ENCODE measurements at regions not wholly inside any gene's neighbourhood (a gene's known extent, or its start where the extent isn't known, plus 50 kb on each side); places are given as distances from the start of the nearest gene placed in this dataset.

- no peak overlapping the region for H2BK20ac ChIP-seq (ENCODE audit: low read length)
- WGBS, 2 experiments (ENCODE audit: extremely low coverage in 1 of 2, insufficient coverage in 1 of 2, insufficient read length in 1 of 2, insufficient replicate concordance in 2 of 2, low coverage in 1 of 2, low lambda C conversion rate in 2 of 2, missing lambda C conversion rate in 1 of 2), result 96% methylated on average over 3 of the region's 3 CpGs; no CpG with 5 or more reads in 1 of the 2 experiments
- no peaks in the 10 kb centered on the region for H3K36me3 ChIP-seq (ENCODE audit: control insufficient read depth in 2 of 4, insufficient read depth in 4 of 4, low read length in 3 of 4)
- no peak overlapping the region for H3K18ac ChIP-seq (ENCODE audit: extremely low read depth, low read length)
- no peak overlapping the region for H2BK120ac ChIP-seq (replicated peaks; ENCODE audit: low read depth, low read length)
- H3K23me2 ChIP-seq (ENCODE audit: low read depth, low read length), result no peaks in the 10 kb centered on the region; the same call in 1 of the 2 replicates
- no peak overlapping the region for H3K27ac ChIP-seq (ENCODE audit: low read depth, low read length)
- peaks cover 0 to 2% (median 0%) of the 10 kb centered on the region in 4 experiments; a peak in 2 of 7 replicates for H3K4me1 ChIP-seq (replicated peaks in 1 of 4; ENCODE audit: control insufficient read depth in 3 of 4, insufficient read depth in 4 of 4, low read length in 3 of 4)
- H3K23ac ChIP-seq (ENCODE audit: insufficient read length), result no peak overlapping the region
- no peak overlapping the region for H4K91ac ChIP-seq (replicated peaks; ENCODE audit: insufficient read length, low read length)
- DNase-seq (ENCODE audit: low read depth in 1 of 2, low spot score in 2 of 2) (no peak), FAIRE-seq (no peak)
- H3K14ac ChIP-seq (ENCODE audit: insufficient read length), result no peak overlapping the region
- no peaks in the 10 kb centered on the region for H4K20me1 ChIP-seq (replicated peaks in 1 of 2; ENCODE audit: control insufficient read depth in 1 of 2, insufficient read depth in 2 of 2, low read length in 2 of 2)
- no peak overlapping the region for H3K56ac ChIP-seq (replicated peaks; ENCODE audit: insufficient read length, low read depth, low read length)
- no peaks in the 10 kb centered on the region for H3K9me3 ChIP-seq (ENCODE audit: insufficient read depth in 2 of 2, low read depth in 1 of 2, low read length in 1 of 2)
- TF ChIP-seq HDAC2 (IDR thresholded peaks at IDR 0.05; ENCODE audit: borderline replicate concordance in 1 of 2, low read depth in 2 of 2, low read length in 2 of 2) (no peak), SIN3A (conservative IDR thresholded peaks at IDR 0.05 in 1 of 2, IDR thresholded peaks at IDR 0.05 in 1 of 2; ENCODE audit: low read depth in 1 of 2, low read length in 2 of 2) (no peak), USF2 (IDR thresholded peaks at IDR 0.05; ENCODE audit: low read length) (no peak), SRF (IDR thresholded peaks at IDR 0.05; ENCODE audit: low read depth, low read length) (no peak), POU5F1 (IDR thresholded peaks at IDR 0.05; ENCODE audit: low read depth, low read length) (no peak), GABPA (IDR thresholded peaks at IDR 0.05; ENCODE audit: borderline replicate concordance, insufficient read depth, low read length) (no peak), TAF1 (IDR thresholded peaks at IDR 0.05; ENCODE audit: low read depth, low read length) (no peak), JUND (IDR thresholded peaks at IDR 0.05; ENCODE audit: low read length) (no peak), CHD2 (IDR thresholded peaks at IDR 0.05; ENCODE audit: low read length) (no peak)
- H2BK12ac ChIP-seq (ENCODE audit: low read depth, low read length), result no peak overlapping the region
- ChIA-PET POLR2A (ENCODE audit: partially characterized antibody) (no interaction called here), CTCF (ENCODE audit: partially characterized antibody) (no interaction called here)
- no peaks in the 10 kb centered on the region for H3K27me3 ChIP-seq (replicated peaks in 1 of 4; ENCODE audit: control insufficient read depth in 3 of 4, extremely low read depth in 1 of 4, insufficient read depth in 3 of 4, low read length in 3 of 4)
- no peak overlapping the region for H3K4me3 ChIP-seq (ENCODE audit: extremely low read depth in 1 of 4, insufficient read depth in 2 of 4, low read depth in 3 of 4, low read length in 4 of 4)
- H2AK5ac ChIP-seq (ENCODE audit: low read depth, low read length), result no peak overlapping the region
- H3K79me2 ChIP-seq (ENCODE audit: control insufficient read depth in 1 of 2, insufficient read depth in 2 of 2, low read length in 2 of 2), result no peaks in the 10 kb centered on the region
- H3K79me1 ChIP-seq (ENCODE audit: low read depth, low read length), result no peaks in the 10 kb centered on the region
- H3K4ac ChIP-seq (replicated peaks; ENCODE audit: insufficient read length, low read depth, low read length), result no peak overlapping the region
- H3K4me2 ChIP-seq (ENCODE audit: insufficient read depth in 1 of 2, low read depth in 2 of 2, low read length in 2 of 2), result no peak overlapping the region
- no peak overlapping the region for H2BK15ac ChIP-seq (ENCODE audit: low read length)
- no peak overlapping the region for H4K5ac ChIP-seq (ENCODE audit: insufficient read length, low read depth, low read length)
- H3K9ac ChIP-seq (replicated peaks in 1 of 4; ENCODE audit: extremely low read depth in 1 of 4, low read depth in 3 of 4, low read length in 3 of 4), result no peak overlapping the region; a peak in 1 of 7 replicates
- H2BK5ac ChIP-seq (ENCODE audit: low read depth, low read length), result no peak overlapping the region
- H2AFZ ChIP-seq (ENCODE audit: low read length), result no peak overlapping the region
- H4K8ac ChIP-seq (ENCODE audit: extremely low read depth, insufficient read depth, low read length), result no peak overlapping the region
These were observed 220.4 kb downstream of the SDHAF3 start for GRCh38 chr7:97337849-97338248.
